ENCODE measurements at regions not wholly inside any gene's neighbourhood (a gene's known extent, or its start where the extent isn't known, plus 50 kb on each side); places are given as distances from the start of the nearest gene placed in this dataset.

DNA sequence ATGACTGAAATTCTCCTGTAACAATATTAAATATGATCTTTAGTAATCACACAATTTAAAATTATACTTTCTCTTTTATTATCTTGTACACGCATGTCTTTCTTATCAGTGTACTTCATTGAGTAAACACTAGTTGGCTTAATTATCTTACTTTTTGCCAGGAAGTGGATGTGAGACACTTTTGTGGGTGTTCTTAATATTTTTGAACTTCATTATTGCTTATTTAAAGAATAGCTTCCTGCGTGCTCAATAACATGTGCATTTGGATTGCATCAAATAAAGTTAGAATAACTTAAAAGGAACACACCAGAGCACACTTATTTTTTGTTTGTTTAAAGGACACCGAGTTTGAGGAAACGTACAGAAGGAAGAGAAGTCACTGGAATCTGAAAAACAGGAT lies 128.5 kb upstream of the VEGFC start:
- no peak for DNase-seq
- H3K9me3 Mint-ChIP-seq = peaks cover 0 to 4% of the 10 kb centered on the region in 2 donors

GRCh38 chr4:176924238-176924637 lies 131.5 kb upstream of the VEGFC start:
- ATAC-seq (replicated peaks) = no peak
- Mint-ChIP-seq H3K4me3 (no peak overlapping the region), H3K4me1 (ENCODE audit: low read depth in 2 of 2) (no peaks in the 10 kb centered on the region), H3K36me3 (ENCODE audit: insufficient read depth) (no peaks in the 10 kb centered on the region), H3K9me3 (peaks cover 0 to 2% of the 10 kb centered on the region in 2 donors), H3K27me3 (no peaks in the 10 kb centered on the region), H3K27ac (no peak overlapping the region)
- no peak for DNase-seq

More for the DNA sequence above, 128.5 kb upstream of the VEGFC start:
- Mint-ChIP-seq H3K27me3 (no peaks in the 10 kb centered on the region), H3K4me1 (ENCODE audit: low read depth in 2 of 2) (no peaks in the 10 kb centered on the region), H3K27ac (no peak overlapping the region), H3K4me3 (no peak overlapping the region), H3K36me3 (ENCODE audit: insufficient read depth) (no peaks in the 10 kb centered on the region)
- no peak for ATAC-seq (replicated peaks)

DNA sequence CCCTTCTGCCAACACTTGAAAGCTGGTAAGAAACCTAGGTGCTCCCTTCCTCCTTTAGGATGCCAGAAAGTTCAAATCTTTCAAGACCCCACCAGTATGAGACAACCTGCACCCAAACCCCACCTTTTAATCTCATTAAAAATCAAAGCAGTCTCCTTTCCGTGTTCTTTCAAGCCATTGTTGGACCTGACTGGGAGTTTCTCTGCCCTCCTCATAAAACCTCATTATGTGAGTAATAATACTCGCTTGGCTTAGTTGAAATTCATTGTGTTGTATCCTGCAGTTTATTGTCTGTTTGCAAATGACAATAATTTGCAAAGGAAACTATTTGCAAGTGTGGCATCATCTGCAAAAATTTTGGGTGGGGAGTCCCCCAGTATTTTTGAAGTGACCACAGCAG lies 133.2 kb upstream of the VEGFC start:
- H3K4me1 Mint-ChIP-seq (ENCODE audit: low read depth in 2 of 2) = no peaks in the 10 kb centered on the region
- DNase-seq = no peak
- no peaks in the 10 kb centered on the region for H3K36me3 Mint-ChIP-seq (ENCODE audit: insufficient read depth)
- no peak overlapping the region for H3K27ac Mint-ChIP-seq
- H3K4me3 Mint-ChIP-seq = no peak overlapping the region
- ATAC-seq (replicated peaks) = no peak
- H3K9me3 Mint-ChIP-seq = no peaks in the 10 kb centered on the region
- no peaks in the 10 kb centered on the region for H3K27me3 Mint-ChIP-seq

GRCh38 chr4:176927117-176927516 lies 134.4 kb upstream of the VEGFC start:
- Mint-ChIP-seq H3K9me3 (no peaks in the 10 kb centered on the region), H3K36me3 (ENCODE audit: insufficient read depth) (no peaks in the 10 kb centered on the region), H3K4me1 (ENCODE audit: low read depth in 2 of 2) (no peaks in the 10 kb centered on the region), H3K27ac (no peak overlapping the region), H3K4me3 (no peak overlapping the region), H3K27me3 (no peaks in the 10 kb centered on the region)
- no peak for ATAC-seq (replicated peaks)
- DNase-seq = no peak

GRCh38 chr4:176927664-176928063 lies 134.9 kb upstream of the VEGFC start:
- Mint-ChIP-seq H3K36me3 (ENCODE audit: insufficient read depth) (no peaks in the 10 kb centered on the region), H3K4me1 (ENCODE audit: low read depth in 2 of 2) (no peaks in the 10 kb centered on the region), H3K27me3 (no peaks in the 10 kb centered on the region), H3K4me3 (no peak overlapping the region), H3K9me3 (no peaks in the 10 kb centered on the region), H3K27ac (no peak overlapping the region)
- ATAC-seq (replicated peaks) = no peak
- no peak for DNase-seq

DNA sequence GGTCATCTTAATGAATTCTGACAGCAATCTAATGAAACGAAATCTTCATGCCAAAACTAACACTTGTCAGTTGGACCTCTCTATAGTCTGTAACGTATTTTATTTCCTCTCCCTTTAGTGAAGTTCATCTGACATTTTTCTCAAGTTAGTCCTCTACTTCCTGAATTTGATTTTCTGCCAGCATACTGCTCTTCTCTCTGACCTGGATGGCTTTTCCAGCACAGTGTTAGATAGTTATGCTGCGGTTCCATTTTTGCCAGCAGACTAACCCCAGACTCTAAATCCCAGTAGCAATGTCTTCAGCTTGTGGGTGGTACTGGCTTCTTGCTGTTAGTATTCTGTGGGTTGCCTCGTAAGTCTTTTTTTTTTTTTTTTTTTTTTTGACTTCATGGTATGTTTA lies 146.7 kb upstream of the VEGFC start:
- no peaks in the 10 kb centered on the region for H3K27me3 Mint-ChIP-seq
- no peak overlapping the region for H3K4me3 Mint-ChIP-seq
- peaks cover 0 to 5% of the 10 kb centered on the region in 2 donors for H3K9me3 Mint-ChIP-seq
- no peak for ATAC-seq (replicated peaks)
- no peak for DNase-seq
- H3K36me3 Mint-ChIP-seq (ENCODE audit: insufficient read depth) = no peaks in the 10 kb centered on the region
- no peak overlapping the region for H3K27ac Mint-ChIP-seq
- no peaks in the 10 kb centered on the region for H3K4me1 Mint-ChIP-seq (ENCODE audit: low read depth in 2 of 2)

- no peak for ATAC-seq (replicated peaks)
- no peak overlapping the region for H3K4me3 Mint-ChIP-seq
These were observed 152.6 kb upstream of the VEGFC start for GRCh38 chr4:176945334-176945733.

GRCh38 chr4:176949029-176949428 lies 156.3 kb upstream of the VEGFC start:
- H3K4me3 Mint-ChIP-seq = no peak overlapping the region

More at GRCh38 chr4:176945334-176945733, 152.6 kb upstream of the VEGFC start:
- H3K27ac Mint-ChIP-seq = no peak overlapping the region
- H3K9me3 Mint-ChIP-seq = peaks cover 0 to 2% of the 10 kb centered on the region in 2 donors
- H3K36me3 Mint-ChIP-seq (ENCODE audit: insufficient read depth) = peaks cover 2% of the 10 kb centered on the region
- H3K27me3 Mint-ChIP-seq = no peaks in the 10 kb centered on the region
- no peaks in the 10 kb centered on the region for H3K4me1 Mint-ChIP-seq (ENCODE audit: low read depth in 2 of 2)
- DNase-seq = no peak

DNA sequence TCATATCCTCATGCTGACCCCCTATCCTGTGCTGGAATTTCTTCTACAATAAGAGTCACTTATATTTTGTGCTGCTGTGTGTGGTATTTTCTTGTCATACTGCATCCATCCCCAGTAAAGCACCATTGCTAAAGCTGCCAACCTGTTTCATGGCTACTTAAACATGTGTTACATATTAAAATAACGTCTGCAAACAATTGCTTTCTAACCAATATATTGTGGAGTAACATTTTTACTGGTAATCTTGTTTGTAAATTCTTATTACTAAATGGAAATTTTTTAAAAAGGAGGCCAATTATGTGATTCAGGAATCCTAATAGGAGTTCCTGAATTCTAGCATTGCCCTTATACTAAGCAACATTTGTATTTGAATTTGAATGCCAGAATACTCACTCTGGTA lies 160.3 kb upstream of the VEGFC start:
- no peak overlapping the region for H3K27ac Mint-ChIP-seq
- H3K4me1 Mint-ChIP-seq (ENCODE audit: low read depth in 2 of 2) = no peaks in the 10 kb centered on the region
- H3K4me3 Mint-ChIP-seq = no peak overlapping the region
- H3K36me3 Mint-ChIP-seq (ENCODE audit: insufficient read depth) = no peaks in the 10 kb centered on the region
- DNase-seq (no peak), ATAC-seq (replicated peaks) (no peak)
- peaks cover 0 to 7% of the 10 kb centered on the region in 2 donors for H3K9me3 Mint-ChIP-seq
- H3K27me3 Mint-ChIP-seq = no peaks in the 10 kb centered on the region

More at GRCh38 chr4:176949029-176949428, 156.3 kb upstream of the VEGFC start:
- no peaks in the 10 kb centered on the region for H3K27me3 Mint-ChIP-seq
- ATAC-seq (replicated peaks) (no peak), DNase-seq (no peak)
- H3K9me3 Mint-ChIP-seq = peaks cover 0 to 2% of the 10 kb centered on the region in 2 donors
- H3K36me3 Mint-ChIP-seq (ENCODE audit: insufficient read depth) = peaks cover 2% of the 10 kb centered on the region
- no peak overlapping the region for H3K27ac Mint-ChIP-seq
- H3K4me1 Mint-ChIP-seq (ENCODE audit: low read depth in 2 of 2) = no peaks in the 10 kb centered on the region

DNA sequence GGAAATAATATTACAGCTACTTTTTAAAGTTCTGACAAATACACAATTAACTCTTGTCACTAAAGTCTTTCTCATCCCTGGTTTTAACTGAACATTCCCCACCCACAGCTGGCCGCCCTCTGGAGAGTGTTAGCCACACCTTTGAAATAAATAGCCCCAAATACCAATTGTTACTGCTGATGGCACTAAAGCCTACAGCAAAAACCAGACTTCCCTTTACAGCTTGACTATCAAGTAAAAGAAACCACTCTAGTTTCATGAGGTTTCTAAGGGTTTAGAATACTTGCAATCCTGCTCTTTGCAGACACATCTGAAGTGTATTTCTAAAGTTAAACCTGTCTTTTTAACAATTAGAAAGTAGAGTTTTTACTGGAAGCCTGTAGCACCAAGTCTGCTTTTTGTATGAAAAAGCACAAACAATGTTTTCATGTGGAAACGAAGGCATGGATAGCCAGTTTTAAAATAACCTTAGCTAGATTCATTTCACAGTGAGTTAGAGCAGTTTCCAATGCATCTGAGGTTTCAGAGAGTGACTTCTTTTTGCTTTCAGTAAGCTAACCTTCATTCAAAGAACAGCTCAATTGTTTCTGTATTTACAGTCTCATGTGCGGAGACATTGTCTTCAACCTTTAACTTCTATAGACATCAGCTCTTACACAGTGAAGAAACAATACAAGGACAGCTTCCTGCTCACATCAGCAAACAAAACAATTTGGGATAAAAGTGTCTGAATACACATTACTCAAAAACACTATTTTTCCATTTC lies 164.8 kb upstream of the VEGFC start:
- Mint-ChIP-seq H3K27ac (no peak overlapping the region), H3K9me3 (peaks cover 0 to 7% of the 10 kb centered on the region in 2 donors)
- no peak for ATAC-seq (replicated peaks)

DNA sequence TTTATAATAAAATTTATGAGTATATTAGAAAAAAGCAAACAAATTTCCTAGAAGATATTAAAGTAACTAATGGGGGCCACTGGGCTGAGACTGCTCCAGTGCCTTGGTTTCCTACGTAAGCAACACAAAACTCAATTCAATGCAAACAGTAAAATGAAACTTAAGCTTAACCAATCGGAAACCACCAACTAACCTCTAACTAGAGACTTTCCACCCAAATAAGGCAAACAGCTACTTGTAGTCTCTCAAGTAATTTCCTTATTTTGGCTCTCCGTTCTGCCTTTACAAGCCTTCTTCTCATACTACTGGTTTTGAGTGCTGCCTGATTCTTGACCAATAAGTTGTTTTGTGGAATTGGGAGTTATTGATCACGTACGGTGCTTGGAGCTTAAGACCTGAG lies 167.3 kb upstream of the VEGFC start:
- Mint-ChIP-seq H3K36me3 (ENCODE audit: insufficient read depth) (no peaks in the 10 kb centered on the region), H3K4me3 (no peak overlapping the region), H3K27me3 (no peaks in the 10 kb centered on the region), H3K4me1 (ENCODE audit: low read depth in 2 of 2) (no peaks in the 10 kb centered on the region), H3K27ac (no peak overlapping the region), H3K9me3 (peaks cover 0 to 6% of the 10 kb centered on the region in 2 donors)
- ATAC-seq (replicated peaks) (no peak), DNase-seq (no peak)

More for the DNA sequence above, 164.8 kb upstream of the VEGFC start:
- no peaks in the 10 kb centered on the region for H3K27me3 Mint-ChIP-seq
- no peaks in the 10 kb centered on the region for H3K4me1 Mint-ChIP-seq (ENCODE audit: low read depth in 2 of 2)
- H3K4me3 Mint-ChIP-seq = no peak overlapping the region
- no peak for DNase-seq
- no peaks in the 10 kb centered on the region for H3K36me3 Mint-ChIP-seq (ENCODE audit: insufficient read depth)

DNA sequence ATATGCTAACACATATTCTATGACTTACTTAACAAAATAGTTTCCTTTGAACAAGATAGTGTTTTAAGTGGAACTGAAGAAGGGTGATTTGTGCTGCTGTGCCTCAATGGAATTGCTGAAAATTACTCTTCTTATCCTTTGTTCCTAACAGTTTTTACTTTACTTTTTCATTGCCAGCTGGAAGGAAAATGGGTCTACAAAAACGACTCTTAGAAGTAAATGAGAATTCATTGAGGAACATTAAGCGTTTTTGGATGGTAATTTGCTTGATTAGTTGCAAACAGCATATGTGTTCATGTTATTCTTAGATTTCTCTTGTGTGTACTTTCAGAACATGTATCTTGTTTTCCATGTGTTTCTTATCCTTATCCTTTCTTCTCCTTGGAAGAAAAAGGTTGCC lies 170.4 kb upstream of the VEGFC start:
- DNase-seq = no peak
- H3K27me3 Mint-ChIP-seq = no peaks in the 10 kb centered on the region

DNA sequence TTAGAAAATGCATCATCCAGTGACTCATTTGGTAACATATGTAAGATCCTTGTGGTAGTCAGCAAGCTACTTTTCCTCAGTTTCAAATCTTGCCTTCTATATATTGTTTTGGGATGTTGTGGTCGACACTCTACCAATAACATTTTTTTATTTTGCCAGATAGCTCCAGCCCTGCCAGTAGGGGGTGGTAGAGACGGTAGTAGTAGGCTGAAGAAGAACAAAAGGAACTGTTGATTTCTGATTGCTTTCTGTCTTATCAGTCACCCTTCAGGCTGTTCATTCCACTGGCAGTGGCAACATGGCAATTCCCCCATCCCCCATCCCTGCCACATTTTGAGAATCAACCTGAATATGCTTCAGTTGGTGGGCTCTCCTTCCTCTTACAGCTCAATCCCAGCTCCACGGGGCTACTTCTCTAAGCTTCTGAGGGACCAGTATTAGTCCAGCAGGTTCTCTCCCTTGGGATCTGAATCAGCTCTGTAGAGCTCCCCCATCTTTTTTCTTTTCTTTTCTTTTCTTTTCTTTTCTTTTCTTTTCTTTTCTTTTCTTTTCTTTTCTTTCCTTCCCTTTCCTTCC lies 171.5 kb upstream of the VEGFC start:
- Mint-ChIP-seq H3K36me3 (ENCODE audit: insufficient read depth) (no peaks in the 10 kb centered on the region), H3K4me3 (no peak overlapping the region), H3K27me3 (no peaks in the 10 kb centered on the region), H3K9me3 (peaks cover 0 to 2% of the 10 kb centered on the region in 2 donors), H3K27ac (no peak overlapping the region), H3K4me1 (ENCODE audit: low read depth in 2 of 2) (no peaks in the 10 kb centered on the region)
- DNase-seq = no peak
- ATAC-seq (replicated peaks) = no peak

More for the DNA sequence above, 170.4 kb upstream of the VEGFC start:
- Mint-ChIP-seq H3K4me1 (ENCODE audit: low read depth in 2 of 2) (no peaks in the 10 kb centered on the region), H3K4me3 (no peak overlapping the region), H3K36me3 (ENCODE audit: insufficient read depth) (no peaks in the 10 kb centered on the region), H3K9me3 (peaks cover 0 to 2% of the 10 kb centered on the region in 2 donors), H3K27ac (no peak overlapping the region)
- no peak for ATAC-seq (replicated peaks)

DNA sequence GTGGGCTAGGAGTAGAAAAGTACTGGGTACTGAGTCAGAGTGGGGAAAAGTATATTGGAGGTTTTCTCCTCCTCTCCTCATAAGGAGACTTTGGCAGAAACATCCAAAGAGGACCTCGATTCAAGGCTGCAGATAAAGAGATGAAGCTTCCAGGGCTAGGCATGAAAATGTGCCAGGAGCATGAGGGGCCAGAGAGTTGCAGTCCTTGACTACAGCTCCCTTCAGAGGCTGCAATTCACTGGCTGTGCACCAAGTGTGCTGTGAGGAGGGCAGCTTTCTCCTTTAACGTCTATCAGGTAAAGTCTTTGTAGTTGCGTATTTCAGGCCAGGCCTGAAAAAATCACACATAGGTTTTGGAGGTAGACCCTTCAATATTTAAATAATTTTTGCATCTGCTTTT lies 174.9 kb upstream of the VEGFC start:
- Mint-ChIP-seq H3K27me3 (no peaks in the 10 kb centered on the region), H3K36me3 (ENCODE audit: insufficient read depth) (no peaks in the 10 kb centered on the region), H3K27ac (no peak overlapping the region), H3K4me3 (no peak overlapping the region), H3K4me1 (ENCODE audit: low read depth in 2 of 2) (no peaks in the 10 kb centered on the region), H3K9me3 (peaks cover 0 to 2% of the 10 kb centered on the region in 2 donors)
- DNase-seq (no peak), ATAC-seq (replicated peaks) (no peak)

All from effector memory CD8-positive, alpha-beta T cell (primary cell).